Mesothelial cell of epicardium (in vitro differentiated cells): ENCODE measurements at regions not wholly inside any gene's neighbourhood (a gene's known extent, or its start where the extent isn't known, plus 50 kb on each side); places are given as distances from the start of the nearest gene placed in this dataset.
A peak's percentile ranks its signal among the peaks of the same experiment; 100 is the strongest.

Experiments
- DNase-seq, 2 experiments: peaks; one replicate each; pipeline ENCODE4 v3.0.0; 2021; ENCODE audit warnings: low spot score in 2 of 2; ENCODE audit not compliant: unreplicated experiment in 2 of 2
- H3K27ac Mint-ChIP-seq: 2 replicates; pipeline ENCODE4 v1.8.0; 2021; ENCODE audit warnings: mixed read lengths
- H3K27me3 Mint-ChIP-seq: 2 replicates; pipeline ENCODE4 v1.8.0; 2021; ENCODE audit warnings: low read depth, mixed read lengths
- H3K36me3 Mint-ChIP-seq: 2 replicates; pipeline ENCODE4 v1.8.0; 2021; ENCODE audit warnings: mixed read lengths
- H3K4me1 Mint-ChIP-seq: 2 replicates; pipeline ENCODE4 v1.8.0; 2021; ENCODE audit warnings: mixed read lengths
- H3K4me3 Mint-ChIP-seq: 2 replicates; pipeline ENCODE4 v1.8.0; 2021; ENCODE audit warnings: mild to moderate bottlenecking, moderate library complexity, mixed read lengths
- H3K9me3 Mint-ChIP-seq: 2 replicates; pipeline ENCODE4 v1.8.0; 2021; ENCODE audit warnings: mixed read lengths
- CTCF ChIP-seq: fragments of 200-600 bp; sonication (generic); IDR thresholded peaks from one replicate; pipeline ENCODE4 v1.5.0; 2021; ENCODE audit warnings: antibody characterized with exemption; ENCODE audit not compliant: unreplicated experiment

- H3K27ac Mint-ChIP-seq, result no peak overlapping the region
- TF ChIP-seq CTCF, result no peak
- H3K27me3 Mint-ChIP-seq, result no peaks in the 10 kb centered on the region
- no peak for DNase-seq
- no peaks in the 10 kb centered on the region for H3K36me3 Mint-ChIP-seq
- H3K4me3 Mint-ChIP-seq, result no peak overlapping the region
- no peaks in the 10 kb centered on the region for H3K9me3 Mint-ChIP-seq
- peaks cover 20% of the 10 kb centered on the region for H3K4me1 Mint-ChIP-seq
Observed at GRCh38 chr5:56450766-56451165, 217.6 kb upstream of the ANKRD55 start.

GRCh38 chr5:56449071-56449640 lies 216.0 kb upstream of the ANKRD55 start:
- Mint-ChIP-seq H3K27me3 (no peaks in the 10 kb centered on the region), H3K9me3 (peaks cover 3% of the 10 kb centered on the region), H3K4me3 (no peak overlapping the region), H3K36me3 (no peaks in the 10 kb centered on the region), H3K4me1 (peaks cover 17% of the 10 kb centered on the region), H3K27ac (no peak overlapping the region)
- TF ChIP-seq CTCF, result no peak
- DNase-seq, result no peak

GRCh38 chr5:56447656-56448055 lies 214.5 kb upstream of the ANKRD55 start:
- Mint-ChIP-seq H3K27me3 (no peaks in the 10 kb centered on the region), H3K9me3 (peaks cover 15% of the 10 kb centered on the region), H3K4me3 (no peak overlapping the region), H3K27ac (no peak overlapping the region), H3K36me3 (peaks cover 4% of the 10 kb centered on the region), H3K4me1 (peaks cover 9% of the 10 kb centered on the region)
- no peak for TF ChIP-seq CTCF
- DNase-seq, result no peak

- DNase-seq, result no peak
- no peak overlapping the region for H3K4me3 Mint-ChIP-seq
- no peak for TF ChIP-seq CTCF
- H3K36me3 Mint-ChIP-seq, result peaks cover 4% of the 10 kb centered on the region
- peak overlapping the region; percentile 8 for H3K27ac Mint-ChIP-seq
- peaks cover 19% of the 10 kb centered on the region for H3K9me3 Mint-ChIP-seq
- no peaks in the 10 kb centered on the region for H3K27me3 Mint-ChIP-seq
- H3K4me1 Mint-ChIP-seq, result peaks cover 9% of the 10 kb centered on the region
Observed at GRCh38 chr5:56447232-56447631, 214.1 kb upstream of the ANKRD55 start.

- Mint-ChIP-seq H3K9me3 (peaks cover 20% of the 10 kb centered on the region), H3K27me3 (no peaks in the 10 kb centered on the region), H3K4me3 (no peak overlapping the region), H3K36me3 (peaks cover 4% of the 10 kb centered on the region), H3K4me1 (peaks cover 9% of the 10 kb centered on the region), H3K27ac (no peak overlapping the region)
- DNase-seq, result no peak
- no peak for TF ChIP-seq CTCF
Observed at GRCh38 chr5:56446728-56447127, 213.6 kb upstream of the ANKRD55 start.

GRCh38 chr5:56443826-56444225 lies 210.7 kb upstream of the ANKRD55 start:
- TF ChIP-seq CTCF, result no peak
- Mint-ChIP-seq H3K27ac (no peak overlapping the region), H3K36me3 (peaks cover 4% of the 10 kb centered on the region), H3K9me3 (peaks cover 20% of the 10 kb centered on the region), H3K4me1 (peaks cover 14% of the 10 kb centered on the region), H3K4me3 (no peak overlapping the region), H3K27me3 (no peaks in the 10 kb centered on the region)
- DNase-seq, result no peak
